OCI-LY7 (cell line): ENCODE measurements at regions not wholly inside any gene's neighbourhood (a gene's known extent, or its start where the extent isn't known, plus 50 kb on each side); places are given as distances from the start of the nearest gene placed in this dataset.

Experiments used
- CTCF ChIP-seq: fragments of 200-600 bp; sonication (generic); conservative IDR thresholded peaks from 2 replicates; pipeline ENCODE4 v1.5.1; 2014; ENCODE audit warnings: mild to moderate bottlenecking, antibody characterized with exemption, low read length, moderate library complexity, mixed read lengths
- EZH2phosphoT487 ChIP-seq: fragments of 200-600 bp; sonication (generic); IDR thresholded peaks from 2 replicates; pipeline ENCODE4 v1.6.1; 2018; ENCODE audit warnings: low read depth, borderline replicate concordance, mild to moderate bottlenecking, mixed run types, antibody characterized with exemption, low read length, moderate library complexity, mixed read lengths

GRCh38 chr2:65724752-65725151, 292.4 kb upstream of the SPRED2 start:
- TF ChIP-seq CTCF (no peak), EZH2phosphoT487 (no peak)
